ENCODE measurements at regions not wholly inside any gene's neighbourhood (a gene's known extent, or its start where the extent isn't known, plus 50 kb on each side); places are given as distances from the start of the nearest gene placed in this dataset.

- DNase-seq, result no peak
These were observed 55.0 kb downstream of the RPL37A start for GRCh38 chr2:216553482-216554240.

- DNase-seq, result no peak
These were observed 55.6 kb downstream of the RPL37A start for GRCh38 chr2:216554286-216554685.

GRCh38 chr2:216554755-216555154 is 56.1 kb downstream of the RPL37A start:
- no peak for DNase-seq

GRCh38 chr2:216555274-216555673 is 56.6 kb downstream of the RPL37A start:
- peak in 52 of 56 donors; percentile 9 to 80 (median 53) for DNase-seq

- no peak for DNase-seq
These were observed 57.6 kb downstream of the RPL37A start for GRCh38 chr2:216556202-216556601.

- DNase-seq, result no peak
These were observed 58.8 kb downstream of the RPL37A start for GRCh38 chr2:216557413-216557812.

GRCh38 chr2:216557820-216558219 is 59.2 kb downstream of the RPL37A start:
- no peak for DNase-seq

- DNase-seq, result no peak
These were observed 61.0 kb downstream of the RPL37A start for GRCh38 chr2:216559625-216560156.

GRCh38 chr2:216560838-216561270 is 62.2 kb downstream of the RPL37A start:
- no peak for DNase-seq

GRCh38 chr2:216562696-216563435 is 64.2 kb downstream of the RPL37A start:
- DNase-seq, result no peak

GRCh38 chr2:216563646-216564045 is 65.0 kb downstream of the RPL37A start:
- DNase-seq, result no peak

GRCh38 chr2:216564611-216565010 is 66.0 kb downstream of the RPL37A start:
- no peak for DNase-seq

GRCh38 chr2:216565956-216566355 is 67.3 kb upstream of the IGFBP2 start:
- DNase-seq, result no peak

GRCh38 chr2:216568576-216568975 is 64.6 kb upstream of the IGFBP2 start:
- no peak for DNase-seq

- DNase-seq, result no peak
These were observed 63.5 kb upstream of the IGFBP2 start for GRCh38 chr2:216569765-216570164.

- no peak for DNase-seq
These were observed 62.9 kb upstream of the IGFBP2 start for GRCh38 chr2:216570357-216570756.

- no peak for DNase-seq
These were observed 61.9 kb upstream of the IGFBP2 start for GRCh38 chr2:216571178-216571908.

GRCh38 chr2:216571909-216572513 is 61.2 kb upstream of the IGFBP2 start:
- no peak for DNase-seq

GRCh38 chr2:216572582-216573578 is 60.3 kb upstream of the IGFBP2 start:
- DNase-seq, result no peak

- DNase-seq, result no peak
These were observed 59.2 kb upstream of the IGFBP2 start for GRCh38 chr2:216574046-216574445.

All from amygdala (tissue), 56 donors.